WTC11 (cell line): ENCODE measurements at regions not wholly inside any gene's neighbourhood (a gene's known extent, or its start where the extent isn't known, plus 50 kb on each side); places are given as distances from the start of the nearest gene placed in this dataset.

Experiments
- ATAC-seq: fragments of 200-7000 bp; cut with Tn5 transposase; 2 replicates; pipeline ENCODE4 v1.10.0; 2021; ENCODE audit warnings: mild to moderate bottlenecking, moderate library complexity
- CTCF ChIA-PET: fragments of 300-600 bp; sonication (Branson Sonifier 250); formaldehyde crosslinking; loops from one replicate; lab custom pipeline; 2021; ENCODE audit warnings: antibody characterized with exemption; lab: Charles Lee
- POLR2A ChIA-PET: fragments of 350-600 bp; sonication (Branson Sonifier 250); formaldehyde crosslinking; loops from one replicate; lab custom pipeline; 2021; ENCODE audit warnings: antibody characterized with exemption; lab: Charles Lee
- DNase-seq: peaks from one replicate; pipeline ENCODE4 v3.0.0; 2021; ENCODE audit warnings: low spot score
- H3K27ac Mint-ChIP-seq: 2 replicates; pipeline ENCODE4 v1.8.0; 2021; ENCODE audit warnings: mixed read lengths
- H3K27me3 Mint-ChIP-seq: 2 replicates; pipeline ENCODE4 v1.8.0; 2021; ENCODE audit warnings: low read depth, mild to moderate bottlenecking, moderate library complexity, mixed read lengths
- H3K36me3 Mint-ChIP-seq: 2 replicates; pipeline ENCODE4 v1.8.0; 2021; ENCODE audit warnings: mixed read lengths
- H3K4me1 Mint-ChIP-seq: 2 replicates; pipeline ENCODE4 v1.8.0; 2022; ENCODE audit warnings: mixed read lengths
- H3K4me3 Mint-ChIP-seq: 2 replicates; pipeline ENCODE4 v1.8.0; 2021; ENCODE audit warnings: mild to moderate bottlenecking, moderate library complexity, mixed read lengths
- H3K9me3 Mint-ChIP-seq: 2 replicates; pipeline ENCODE4 v1.8.0; 2021; ENCODE audit warnings: mixed read lengths
- AFF4 ChIP-seq: sonication (generic); formaldehyde crosslinking; IDR thresholded peaks from 2 replicates; pipeline ENCODE4 v1.8.1; 2023; ENCODE audit warnings: mild to moderate bottlenecking, missing genetic modification reagents, borderline replicate concordance
- AR ChIP-seq: fragments of 250-450 bp; sonication (Bioruptor Pico); IDR thresholded peaks from 2 replicates; pipeline ENCODE4 v1.9.0; 2021; ENCODE audit warnings: mild to moderate bottlenecking
- CDX4 ChIP-seq: fragments of 250-450 bp; sonication (Bioruptor Pico); IDR thresholded peaks from 2 replicates; pipeline ENCODE4 v1.9.0; 2021; ENCODE audit warnings: moderate library complexity, mild to moderate bottlenecking, inconsistent platforms, borderline replicate concordance
- GABPB1 ChIP-seq: sonication (generic); formaldehyde crosslinking; IDR thresholded peaks from 2 replicates; pipeline ENCODE4 v1.8.1; 2023; ENCODE audit warnings: mild to moderate bottlenecking, missing genetic modification reagents
- GTF2I ChIP-seq: fragments of 250-450 bp; sonication (Bioruptor Pico); conservative IDR thresholded peaks from 2 replicates; pipeline ENCODE4 v1.4.0; 2021; ENCODE audit warnings: mild to moderate bottlenecking
- KAT7 ChIP-seq: sonication (generic); formaldehyde crosslinking; IDR thresholded peaks from 2 replicates; pipeline ENCODE4 v1.8.1; 2023; ENCODE audit warnings: missing genetic modification reagents, mild to moderate bottlenecking, borderline replicate concordance
- NFATC4 ChIP-seq: fragments of 250-450 bp; sonication (Bioruptor Pico); IDR thresholded peaks from 2 replicates; pipeline ENCODE4 v1.9.0; 2021; ENCODE audit warnings: mild to moderate bottlenecking
- NFYB ChIP-seq: sonication (generic); formaldehyde crosslinking; conservative IDR thresholded peaks from 2 replicates; pipeline ENCODE4 v1.8.0; 2022; ENCODE audit warnings: low read depth, missing genetic modification reagents
- NR1H2 ChIP-seq: sonication (generic); formaldehyde crosslinking; IDR thresholded peaks from 2 replicates; pipeline ENCODE4 v1.9.0; 2021; ENCODE audit warnings: mild to moderate bottlenecking, moderate library complexity, missing genetic modification reagents
- SMAD4 ChIP-seq: sonication (generic); formaldehyde crosslinking; IDR thresholded peaks from 2 replicates; pipeline ENCODE4 v1.8.0; 2022; ENCODE audit warnings: mild to moderate bottlenecking, missing genetic modification reagents
- SOX15 ChIP-seq: fragments of 250-450 bp; sonication (Bioruptor Pico); IDR thresholded peaks from 2 replicates; pipeline ENCODE4 v1.9.0; 2021; ENCODE audit warnings: mild to moderate bottlenecking
- TCF7 ChIP-seq: sonication (generic); formaldehyde crosslinking; IDR thresholded peaks from 2 replicates; pipeline ENCODE4 v1.8.0; 2022; ENCODE audit warnings: mild to moderate bottlenecking, low read depth, missing genetic modification reagents, moderate library complexity
- TP53 ChIP-seq: sonication (generic); formaldehyde crosslinking; IDR thresholded peaks from 2 replicates; pipeline ENCODE4 v1.8.1; 2023; ENCODE audit warnings: mild to moderate bottlenecking, missing genetic modification reagents
- ZBTB21 ChIP-seq: sonication (generic); formaldehyde crosslinking; IDR thresholded peaks from 2 replicates; pipeline ENCODE4 v1.8.1; 2023; ENCODE audit warnings: mild to moderate bottlenecking, missing genetic modification reagents, borderline replicate concordance
- ZNF219 ChIP-seq: sonication (generic); formaldehyde crosslinking; IDR thresholded peaks from 2 replicates; pipeline ENCODE4 v1.8.0; 2023; ENCODE audit warnings: missing genetic modification reagents, mild to moderate bottlenecking, borderline replicate concordance
- ZNF232 ChIP-seq: sonication (generic); formaldehyde crosslinking; IDR thresholded peaks from 2 replicates; pipeline ENCODE4 v1.8.0; 2022; ENCODE audit warnings: mild to moderate bottlenecking, missing genetic modification reagents
- ZSCAN18 ChIP-seq: fragments of 250-450 bp; sonication (Bioruptor Pico); IDR thresholded peaks from 2 replicates; pipeline ENCODE4 v2.1.2; 2022; ENCODE audit warnings: mild to moderate bottlenecking, moderate library complexity

GRCh38 chr10:8392216-8392615 lies 337.7 kb downstream of the GATA3 start (continued):
- TF ChIP-seq ZSCAN18 (CRISPR knock-in tag) = no peak

GRCh38 chr10:8393531-8393930 lies 339.0 kb downstream of the GATA3 start:
- Mint-ChIP-seq H3K4me3 (no peak overlapping the region), H3K36me3 (no peaks in the 10 kb centered on the region), H3K27ac (no peak overlapping the region), H3K9me3 (no peaks in the 10 kb centered on the region; the same call in 1 of the 2 replicates)
- TF ChIP-seq ZNF232 (CRISPR knock-in tag) = no peak
- no peak for TF ChIP-seq KAT7 (CRISPR knock-in tag)
- TF ChIP-seq SOX15 (CRISPR knock-in tag) = no peak
- no peak for TF ChIP-seq SMAD4 (CRISPR knock-in tag)
- TF ChIP-seq TCF7 (CRISPR knock-in tag) = no peak
- no peak for TF ChIP-seq AR (CRISPR knock-in tag)
- TF ChIP-seq AFF4 (CRISPR knock-in tag) = no peak
- TF ChIP-seq NFYB = no peak
- no peak for TF ChIP-seq GTF2I (CRISPR knock-in tag)
- no peak for TF ChIP-seq ZNF219 (CRISPR knock-in tag)
- TF ChIP-seq NR1H2 (CRISPR knock-in tag) = no peak
- TF ChIP-seq, all 79 proteins: peak for 0
- ATAC-seq (no peak), DNase-seq (no peak)
- POLR2A ChIA-PET = no interaction called here
- CTCF ChIA-PET = interaction anchor here (0.6 kb wide), 1 partner anchor 122 kb away, joined by 3 read pairs; no protein-coding TSS in a partner anchor
- no peaks in the 10 kb centered on the region for H3K27me3 Mint-ChIP-seq
- no peaks in the 10 kb centered on the region for H3K4me1 Mint-ChIP-seq

GRCh38 chr10:8396675-8397074 lies 342.2 kb downstream of the GATA3 start:
- Mint-ChIP-seq H3K27ac (no peak overlapping the region), H3K4me1 (peaks cover 24% of the 10 kb centered on the region), H3K4me3 (no peak overlapping the region), H3K27me3 (no peaks in the 10 kb centered on the region; the same call in 1 of the 2 replicates), H3K9me3 (no peaks in the 10 kb centered on the region), H3K36me3 (no peaks in the 10 kb centered on the region)
- no peak for ATAC-seq
- ChIA-PET CTCF (no interaction called here), POLR2A (no interaction called here)
- no peak for DNase-seq
- no peak for TF ChIP-seq CDX4 (CRISPR knock-in tag)
- TF ChIP-seq NFATC4 (CRISPR knock-in tag) = no peak
- TF ChIP-seq TP53 (CRISPR knock-in tag) = no peak
- no peak for TF ChIP-seq ZBTB21 (CRISPR knock-in tag)
- no peak for TF ChIP-seq GABPB1 (CRISPR knock-in tag)
- TF ChIP-seq, all 79 proteins: peak for 0
